Astrocyte of the spinal cord (primary cell): ENCODE measurements at regions not wholly inside any gene's neighbourhood (a gene's known extent, or its start where the extent isn't known, plus 50 kb on each side); places are given as distances from the start of the nearest gene placed in this dataset.

Experiments used
- DNase-seq: peaks from one replicate; pipeline ENCODE4 v3.0.0; 2011; ENCODE audit warnings: low read depth, low spot score
- H3K4me3 ChIP-seq: 2 replicates; pipeline ENCODE4 v1.5.1; 2011; ENCODE audit warnings: low read depth, mild to moderate bottlenecking, low read length, moderate library complexity
- in situ Hi-C: cut with HindIII; loops from 2 replicates; pipeline ENCODE4 v1.10.0; 2017; ENCODE audit warnings: low sequenced_read_pairs
- TF ChIP-seq, protein P1 (sequence below): IDR thresholded peaks from 2 replicates; pipeline ENCODE4 v1.5.1; 2012; ENCODE audit warnings: low read depth, mild to moderate bottlenecking, low read length, inconsistent platforms

DNA sequence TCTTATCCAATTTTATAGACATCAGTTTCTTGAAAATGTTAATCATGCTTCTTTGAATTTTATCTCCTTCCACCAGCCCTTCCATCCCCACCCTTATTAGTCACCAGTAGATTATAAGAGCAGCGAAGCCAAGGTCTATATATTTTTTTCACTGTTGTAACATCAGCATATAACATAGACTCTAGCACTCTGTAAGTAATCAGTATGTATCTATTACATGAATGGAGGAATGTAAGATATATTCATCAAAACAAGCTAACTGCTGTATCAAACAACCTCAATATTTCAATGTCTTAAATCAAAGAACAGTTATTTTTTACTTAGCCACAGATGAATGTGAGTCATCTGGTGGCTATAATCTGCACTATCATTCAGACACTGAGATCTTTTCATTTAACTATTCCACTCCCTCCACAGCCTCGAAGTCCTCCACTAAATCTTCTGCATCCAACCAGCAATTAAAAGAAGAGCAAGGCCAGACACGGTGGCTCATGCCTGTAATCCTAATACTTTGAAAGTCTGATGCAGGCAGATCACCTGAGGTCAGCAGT lies 178.9 kb downstream of the CENPC start:
- peak; percentile 17 for DNase-seq
- no peak overlapping the region for H3K4me3 ChIP-seq
- TF ChIP-seq, protein P1, sequence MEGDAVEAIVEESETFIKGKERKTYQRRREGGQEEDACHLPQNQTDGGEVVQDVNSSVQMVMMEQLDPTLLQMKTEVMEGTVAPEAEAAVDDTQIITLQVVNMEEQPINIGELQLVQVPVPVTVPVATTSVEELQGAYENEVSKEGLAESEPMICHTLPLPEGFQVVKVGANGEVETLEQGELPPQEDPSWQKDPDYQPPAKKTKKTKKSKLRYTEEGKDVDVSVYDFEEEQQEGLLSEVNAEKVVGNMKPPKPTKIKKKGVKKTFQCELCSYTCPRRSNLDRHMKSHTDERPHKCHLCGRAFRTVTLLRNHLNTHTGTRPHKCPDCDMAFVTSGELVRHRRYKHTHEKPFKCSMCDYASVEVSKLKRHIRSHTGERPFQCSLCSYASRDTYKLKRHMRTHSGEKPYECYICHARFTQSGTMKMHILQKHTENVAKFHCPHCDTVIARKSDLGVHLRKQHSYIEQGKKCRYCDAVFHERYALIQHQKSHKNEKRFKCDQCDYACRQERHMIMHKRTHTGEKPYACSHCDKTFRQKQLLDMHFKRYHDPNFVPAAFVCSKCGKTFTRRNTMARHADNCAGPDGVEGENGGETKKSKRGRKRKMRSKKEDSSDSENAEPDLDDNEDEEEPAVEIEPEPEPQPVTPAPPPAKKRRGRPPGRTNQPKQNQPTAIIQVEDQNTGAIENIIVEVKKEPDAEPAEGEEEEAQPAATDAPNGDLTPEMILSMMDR = no peak
- in situ Hi-C loops = no loop called here

DNA sequence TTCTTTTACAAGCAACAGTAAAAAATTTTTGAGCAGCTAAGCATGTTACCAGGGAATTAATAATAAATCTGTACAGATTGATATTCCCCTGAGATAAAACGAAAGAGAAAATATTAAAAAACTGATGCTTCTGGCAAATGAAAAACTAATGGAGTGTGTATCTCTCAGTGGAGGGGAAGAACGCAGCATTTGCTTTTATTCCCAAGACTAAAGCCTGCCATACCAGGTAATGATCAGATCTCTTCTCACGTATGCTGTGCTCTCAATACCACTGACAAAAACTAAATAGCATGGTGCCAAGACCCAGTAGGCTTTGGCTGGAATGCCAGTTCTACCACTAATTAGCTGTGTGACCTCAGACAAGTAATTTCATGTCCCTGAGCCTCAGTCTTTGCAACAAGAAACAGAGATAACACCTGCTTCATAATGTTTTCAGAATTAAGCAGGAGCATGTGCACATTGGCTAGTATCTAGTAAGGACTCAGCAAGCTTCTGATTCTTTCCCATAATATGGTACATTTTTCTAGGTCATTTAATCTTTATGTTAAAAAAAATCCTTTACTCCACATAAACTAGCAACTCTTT lies 179.6 kb downstream of the CENPC start:
- no peak for DNase-seq
- in situ Hi-C loops = no loop called here
- TF ChIP-seq, protein P1 = no peak
- H3K4me3 ChIP-seq = no peak overlapping the region

DNA sequence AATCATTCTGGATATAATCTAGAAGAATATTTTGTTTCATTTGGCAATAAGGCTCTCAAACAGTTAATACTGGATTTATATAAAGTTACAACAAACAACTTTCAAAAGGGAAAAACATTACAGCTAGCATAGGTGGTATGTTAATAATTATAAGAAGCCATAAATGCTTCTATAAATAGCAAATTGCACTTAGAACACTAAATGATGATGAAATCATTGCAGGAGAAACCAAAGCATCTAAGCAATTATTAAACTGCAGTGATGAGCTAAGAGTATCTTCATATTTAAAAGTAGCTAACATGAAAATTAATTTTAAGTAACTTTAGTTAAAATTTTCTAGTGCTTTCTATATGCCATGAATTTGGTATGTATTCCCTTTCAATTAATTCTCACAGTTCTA lies 189.5 kb downstream of the CENPC start:
- no peak for DNase-seq
- H3K4me3 ChIP-seq = no peak overlapping the region
- in situ Hi-C loops = no loop called here
- TF ChIP-seq, protein P1 = no peak

DNA sequence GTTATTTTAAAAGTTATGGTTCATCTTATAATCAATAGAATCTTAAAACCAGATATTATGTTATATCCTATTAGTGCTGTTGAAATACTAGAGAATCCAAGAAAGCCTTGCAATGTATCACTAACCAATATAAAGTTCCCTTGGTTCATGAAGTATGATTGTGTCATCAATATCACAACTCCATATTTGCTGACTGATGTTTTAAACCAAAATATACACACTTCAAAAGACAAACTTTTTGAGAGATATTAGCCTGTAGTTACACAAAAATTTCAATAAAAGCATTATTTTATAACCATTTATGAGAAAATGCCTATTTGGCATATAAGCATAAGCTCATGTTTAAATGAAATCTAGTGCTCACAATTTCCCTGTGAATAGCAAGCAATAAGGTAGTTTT lies 198.6 kb downstream of the CENPC start:
- TF ChIP-seq, protein P1 = no peak
- in situ Hi-C loops = no loop called here
- no peak overlapping the region for H3K4me3 ChIP-seq
- DNase-seq = no peak

DNA sequence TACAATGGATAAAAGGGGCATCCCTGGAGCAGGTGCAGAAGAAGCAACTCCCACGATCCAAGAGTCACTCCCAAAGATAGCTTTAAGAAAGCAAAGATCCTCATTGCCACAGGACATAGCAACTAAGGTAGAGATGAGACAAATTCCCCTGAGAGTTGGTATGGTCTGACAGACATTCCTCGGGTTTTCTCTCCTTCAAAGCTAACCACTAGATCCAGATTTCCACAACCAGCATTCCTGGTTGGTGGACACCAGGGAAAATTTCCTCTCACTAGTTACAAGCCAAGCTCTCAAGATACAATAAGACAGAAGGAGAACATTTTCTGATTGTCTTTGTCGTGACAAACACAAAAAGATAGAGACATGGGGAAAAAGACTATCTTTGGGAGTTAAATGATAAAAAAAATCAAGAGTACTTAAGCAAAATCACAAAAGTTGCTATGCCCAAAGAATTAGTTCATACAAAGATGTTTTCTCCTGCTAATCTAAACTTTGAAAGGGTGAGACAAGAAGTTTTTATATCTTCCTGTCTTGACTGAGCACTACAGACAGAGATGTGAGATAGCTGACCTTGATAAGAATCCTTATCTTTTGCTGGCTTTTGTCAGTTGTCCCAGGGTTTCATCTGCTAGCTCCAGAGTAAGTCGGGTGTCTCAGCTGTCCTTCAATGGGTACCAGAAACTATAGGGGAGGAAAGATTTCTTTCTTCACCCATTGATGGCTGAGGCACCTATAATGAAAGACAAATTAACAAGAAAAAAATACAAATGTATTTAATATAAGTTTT lies 200.5 kb downstream of the CENPC start:
- H3K4me3 ChIP-seq = no peak overlapping the region
- TF ChIP-seq, protein P1 = no peak
- no peak for DNase-seq
- in situ Hi-C loops = no loop called here

DNA sequence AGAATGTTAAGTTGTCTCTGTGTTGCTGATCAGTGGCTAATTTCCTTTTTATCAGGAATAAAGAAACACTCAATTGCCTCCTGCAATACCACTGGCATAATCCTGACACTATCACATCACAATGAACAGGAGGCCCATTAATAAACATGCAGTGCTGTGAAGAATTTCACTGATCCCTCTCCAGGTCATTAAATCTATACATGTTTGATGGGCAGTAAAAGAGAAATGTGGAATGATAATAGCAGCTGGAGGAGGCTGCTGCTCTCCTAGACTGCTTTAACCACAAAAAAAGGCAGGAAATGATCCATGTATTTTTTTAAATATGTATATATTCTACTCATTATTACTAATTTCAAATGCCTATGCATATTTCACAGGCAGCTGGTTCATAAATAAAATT lies 202.1 kb downstream of the CENPC start:
- no peak overlapping the region for H3K4me3 ChIP-seq
- in situ Hi-C loops = no loop called here
- no peak for DNase-seq
- TF ChIP-seq, protein P1 = no peak
